Lower lobe of right lung (tissue), 2 donors: ENCODE measurements at regions not wholly inside any gene's neighbourhood (a gene's known extent, or its start where the extent isn't known, plus 50 kb on each side); places are given as distances from the start of the nearest gene placed in this dataset.
"Not testable (repeated sequence)": the region's sequence is repeated elsewhere in the genome, so short reads cannot be mapped to it uniquely, and the experiment has no call there.

Source experiments
- ATAC-seq, 2 donors: fragments of 200-7000 bp; cut with Tn5 transposase; one replicate each; pipeline ENCODE4 v1.9.1; 2020 to 2022; ENCODE audit warnings: mild to moderate bottlenecking in 2 of 2, moderate library complexity in 2 of 2
- DNase-seq: peaks from one replicate; pipeline ENCODE4 v3.0.0-alpha.2; 2020
- H3K27ac ChIP-seq: fragments of 200-600 bp; one replicate; pipeline ENCODE4 v1.8.0; 2022
- H3K27me3 ChIP-seq: fragments of 200-600 bp; one replicate; pipeline ENCODE4 v1.8.0; 2022; ENCODE audit warnings: low read depth
- H3K36me3 ChIP-seq: fragments of 200-600 bp; one replicate; pipeline ENCODE4 v1.8.0; 2022; ENCODE audit warnings: mild to moderate bottlenecking
- H3K4me1 ChIP-seq: fragments of 200-600 bp; one replicate; pipeline ENCODE4 v1.8.0; 2022
- H3K4me3 ChIP-seq: fragments of 200-600 bp; one replicate; pipeline ENCODE4 v1.8.0; 2022; ENCODE audit warnings: mild to moderate bottlenecking
- H3K9me3 ChIP-seq: fragments of 200-600 bp; one replicate; pipeline ENCODE4 v1.8.0; 2022
- CTCF ChIP-seq: fragments of 200-600 bp; IDR thresholded peaks from one replicate; pipeline ENCODE4 v1.8.0; 2022; ENCODE audit warnings: antibody characterized with exemption, mild to moderate bottlenecking
- intact Hi-C: fragments of 100-400 bp; cut with DNase I; formaldehyde crosslinking; loops from one replicate; pipeline ENCODE4 v1.11.0; 2022
- donor health status: DM: no; HTN: yes; CAD: no; lungs with severe emphysema.

- H3K36me3 ChIP-seq = no peaks in the 10 kb centered on the region
- H3K27me3 ChIP-seq = no peaks in the 10 kb centered on the region
- intact Hi-C loops = no loop called here
- no peak overlapping the region for H3K27ac ChIP-seq
- TF ChIP-seq CTCF = no peak
- DNase-seq (no peak), ATAC-seq (peak in 1 of 2 donors; percentile 34)
- H3K4me3 ChIP-seq = no peak overlapping the region
- H3K9me3 ChIP-seq = no peaks in the 10 kb centered on the region
- no peaks in the 10 kb centered on the region for H3K4me1 ChIP-seq
These were observed 103.0 kb downstream of the UGT2B28 start for GRCh38 chr4:69383281-69383680.

- intact Hi-C loops, H3K27ac ChIP-seq, H3K9me3 ChIP-seq, H3K36me3 ChIP-seq, DNase-seq, H3K4me3 ChIP-seq, ATAC-seq, H3K27me3 ChIP-seq, H3K4me1 ChIP-seq: not testable (repeated sequence)
These were observed 106.6 kb downstream of the UGT2B4 start for GRCh38 chr4:69389111-69389510.

GRCh38 chr4:69408451-69408850 is 87.3 kb downstream of the UGT2B4 start:
- H3K27me3 ChIP-seq = no peaks in the 10 kb centered on the region
- intact Hi-C loops = no loop called here
- no peak for TF ChIP-seq CTCF
- H3K4me3 ChIP-seq = no peak overlapping the region
- no peaks in the 10 kb centered on the region for H3K4me1 ChIP-seq
- no peaks in the 10 kb centered on the region for H3K36me3 ChIP-seq
- DNase-seq (no peak), ATAC-seq (no peak)
- H3K9me3 ChIP-seq = no peaks in the 10 kb centered on the region
- H3K27ac ChIP-seq = no peak overlapping the region

- H3K27ac ChIP-seq, DNase-seq, H3K36me3 ChIP-seq, ATAC-seq, H3K4me3 ChIP-seq, H3K27me3 ChIP-seq, H3K4me1 ChIP-seq, H3K9me3 ChIP-seq, intact Hi-C loops: not testable (repeated sequence)
These were observed 83.7 kb downstream of the UGT2B4 start for GRCh38 chr4:69411981-69412380.

GRCh38 chr4:69424722-69425121 is 71.0 kb downstream of the UGT2B4 start:
- H3K9me3 ChIP-seq, ATAC-seq, intact Hi-C loops: not testable (repeated sequence)

More at GRCh38 chr4:69424722-69425121, 71.0 kb downstream of the UGT2B4 start:
- H3K27me3 ChIP-seq, H3K27ac ChIP-seq, H3K36me3 ChIP-seq, H3K4me1 ChIP-seq, DNase-seq, H3K4me3 ChIP-seq: not testable (repeated sequence)
